Natural killer cell (primary cell): ENCODE measurements at regions not wholly inside any gene's neighbourhood (a gene's known extent, or its start where the extent isn't known, plus 50 kb on each side); places are given as distances from the start of the nearest gene placed in this dataset.
"Not testable (repeated sequence)": the region's sequence is repeated elsewhere in the genome, so short reads cannot be mapped to it uniquely, and the experiment has no call there.

Experiments used
- ATAC-seq, 3 donors: fragments of 150-1000 bp in 2 of 3; fragments of 200-7000 bp in 1 of 3; cut with Tn5 transposase; 1 replicate in 1 of 3; 2 replicates in 2 of 3; pipeline ENCODE4 v1.10.0; 2021; ENCODE audit warnings: mild to moderate bottlenecking in 2 of 3, moderate library complexity in 2 of 3
- DNase-seq, 2 donors: peaks; one replicate each; pipeline versions ENCODE4 v3.0.0 to v3.0.0-alpha.2; 2013 to 2021; ENCODE audit warnings: mixed read lengths in 1 of 2
- H3K27ac ChIP-seq: one replicate; pipeline ENCODE4 v1.5.1; 2013; ENCODE audit warnings: mild to moderate bottlenecking, low read length
- H3K27me3 ChIP-seq: one replicate; pipeline ENCODE4 v1.6.1; 2013; ENCODE audit warnings: low read length; ENCODE audit not compliant: control insufficient read depth, insufficient read depth
- H3K36me3 ChIP-seq: one replicate; pipeline ENCODE4 v1.6.1; 2013; ENCODE audit warnings: low read length; ENCODE audit not compliant: control insufficient read depth, insufficient read depth
- H3K4me1 ChIP-seq: one replicate; pipeline ENCODE4 v1.6.1; 2013; ENCODE audit warnings: low read length; ENCODE audit not compliant: control insufficient read depth, insufficient read depth
- H3K4me3 ChIP-seq: one replicate; pipeline ENCODE4 v1.5.1; 2013; ENCODE audit warnings: low read length
- H3K9me3 ChIP-seq: one replicate; pipeline ENCODE4 v1.6.1; 2013; ENCODE audit warnings: low read length; ENCODE audit not compliant: control insufficient read depth, insufficient read depth
- H3K27ac Mint-ChIP-seq, 2 donors: one replicate each; pipeline ENCODE4 v1.8.0; 2022; ENCODE audit warnings: mild to moderate bottlenecking in 2 of 2, mixed read lengths in 2 of 2, moderate library complexity in 1 of 2
- H3K27me3 Mint-ChIP-seq, 2 donors: one replicate each; pipeline ENCODE4 v1.8.0; 2022; ENCODE audit warnings: low read depth in 2 of 2, mixed read lengths in 2 of 2
- H3K36me3 Mint-ChIP-seq: one replicate; pipeline ENCODE4 v1.8.0; 2022; ENCODE audit warnings: mixed read lengths
- H3K4me1 Mint-ChIP-seq, 2 donors: one replicate each; pipeline ENCODE4 v1.8.0; 2022; ENCODE audit warnings: mixed read lengths in 2 of 2
- H3K4me3 Mint-ChIP-seq: one replicate; pipeline ENCODE4 v1.8.0; 2022; ENCODE audit warnings: mild to moderate bottlenecking, moderate library complexity, mixed read lengths
- H3K9me3 Mint-ChIP-seq, 2 donors: one replicate each; pipeline ENCODE4 v1.8.0; 2022; ENCODE audit warnings: mixed read lengths in 2 of 2
- CTCF ChIP-seq: fragments of 200-600 bp; IDR thresholded peaks from one replicate; pipeline ENCODE4 v1.8.0; 2022; ENCODE audit warnings: antibody characterized with exemption
- WGBS: methylation state at CpG from one replicate; pipeline ENCODE4 v1.1.7; 2013; ENCODE audit warnings: missing lambda C conversion rate; ENCODE audit not compliant: insufficient coverage; 5-methylcytosine and 5-hydroxymethylcytosine counted together
- intact Hi-C: fragments of 100-400 bp; cut with micrococcal nuclease; formaldehyde crosslinking; loops from one replicate; pipeline ENCODE4 v1.14.2; 2022

DNA sequence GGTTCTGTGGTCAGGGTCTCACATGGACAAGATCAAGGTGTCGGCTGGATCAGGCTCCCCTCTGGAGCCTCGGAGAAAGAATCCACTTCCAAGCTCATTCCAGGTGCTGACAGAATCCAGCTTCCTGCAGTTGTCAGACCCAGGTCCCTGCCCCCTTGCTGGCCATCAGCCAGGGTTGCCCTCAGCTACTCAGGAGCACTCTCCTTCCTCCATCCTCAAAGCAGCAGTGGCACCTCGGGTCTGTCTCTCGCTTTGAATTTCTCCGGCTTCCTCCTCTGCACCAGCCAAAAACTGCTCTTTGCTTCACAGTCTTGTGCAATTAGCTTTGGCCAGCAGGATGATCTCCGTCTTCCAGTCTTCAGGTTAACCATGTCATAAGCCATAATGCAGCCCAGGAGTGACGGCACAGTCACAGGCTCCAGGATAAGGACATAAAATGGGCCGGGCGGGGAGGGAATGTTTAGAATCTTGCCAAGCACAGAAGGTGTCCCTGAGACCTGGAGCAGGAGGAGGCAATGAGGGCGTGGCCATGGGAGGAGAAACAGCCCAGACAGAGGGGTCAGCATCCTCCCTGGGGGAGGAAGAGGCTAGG, 79.4 kb upstream of the SLC25A33 start:
- intact Hi-C loops = no loop called here
- Histone ChIP-seq H3K4me3 (no peak overlapping the region), H3K27ac (no peak overlapping the region), H3K36me3 (no peaks in the 10 kb centered on the region), H3K4me1 (no peaks in the 10 kb centered on the region), H3K27me3 (no peaks in the 10 kb centered on the region), H3K9me3 (no peaks in the 10 kb centered on the region)
- ATAC-seq = no peak
- Mint-ChIP-seq H3K27ac (no peak overlapping the region), H3K27me3 (peaks cover 0 to 2% of the 10 kb centered on the region in 2 donors), H3K9me3 (no peaks in the 10 kb centered on the region), H3K4me3 (no peak overlapping the region), H3K4me1 (no peaks in the 10 kb centered on the region), H3K36me3 (no peaks in the 10 kb centered on the region)
- DNase-seq = no peak
- WGBS = 76% methylated on average over 10 of the region's 10 CpGs
- TF ChIP-seq CTCF = no peak

DNA sequence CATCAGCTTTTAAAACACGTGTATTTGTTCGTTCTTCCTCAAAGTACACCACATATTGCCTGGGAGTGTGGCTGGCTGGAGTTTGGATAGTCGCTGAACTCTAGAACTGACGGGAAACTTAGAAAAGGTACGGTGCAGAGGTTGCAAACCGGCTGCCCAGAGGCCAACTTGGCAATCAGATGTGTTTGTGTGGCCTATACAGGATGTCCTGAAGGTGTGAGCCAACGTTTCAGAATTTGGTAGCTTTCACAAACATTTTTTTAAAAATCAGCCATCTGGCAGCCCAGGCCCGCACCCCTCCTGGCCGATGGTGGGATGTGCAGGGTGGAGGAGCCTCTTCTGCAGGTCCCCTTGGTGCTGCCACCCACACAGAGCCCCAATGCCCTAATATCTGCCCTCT, 73.6 kb upstream of the SLC25A33 start:
- TF ChIP-seq CTCF = no peak
- no peaks in the 10 kb centered on the region for H3K4me1 ChIP-seq
- intact Hi-C loops = no loop called here
- 52% methylated on average over 9 of the region's 9 CpGs for WGBS
- H3K27ac Mint-ChIP-seq = no peak overlapping the region
- no peaks in the 10 kb centered on the region for H3K27me3 ChIP-seq
- no peak for ATAC-seq
- H3K36me3 Mint-ChIP-seq = no peaks in the 10 kb centered on the region
- no peak overlapping the region for H3K27ac ChIP-seq
- no peak for DNase-seq
- H3K4me1 Mint-ChIP-seq = no peaks in the 10 kb centered on the region
- no peak overlapping the region for H3K4me3 Mint-ChIP-seq
- no peak overlapping the region for H3K4me3 ChIP-seq
- no peaks in the 10 kb centered on the region for H3K9me3 Mint-ChIP-seq
- peaks cover 11 to 18% of the 10 kb centered on the region in 2 donors for H3K27me3 Mint-ChIP-seq
- H3K9me3 ChIP-seq = no peaks in the 10 kb centered on the region
- H3K36me3 ChIP-seq = no peaks in the 10 kb centered on the region

- ATAC-seq (no peak), DNase-seq (no peak)
- no peak overlapping the region for H3K4me3 Mint-ChIP-seq
- TF ChIP-seq CTCF = no peak
- H3K27ac Mint-ChIP-seq = no peak overlapping the region
- intact Hi-C loops = no loop called here
- H3K27me3 ChIP-seq = no peaks in the 10 kb centered on the region
- 85% methylated on average over 29 of the region's 29 CpGs for WGBS
- H3K9me3 Mint-ChIP-seq = no peaks in the 10 kb centered on the region
- no peaks in the 10 kb centered on the region for H3K4me1 ChIP-seq
- no peak overlapping the region for H3K27ac ChIP-seq
- no peaks in the 10 kb centered on the region for H3K36me3 ChIP-seq
- H3K4me3 ChIP-seq = no peak overlapping the region
- peaks cover 11 to 25% of the 10 kb centered on the region in 2 donors for H3K27me3 Mint-ChIP-seq
- no peaks in the 10 kb centered on the region for H3K36me3 Mint-ChIP-seq
- no peaks in the 10 kb centered on the region for H3K9me3 ChIP-seq
- no peaks in the 10 kb centered on the region for H3K4me1 Mint-ChIP-seq
Measured at GRCh38 chr1:9466780-9467758, 72.2 kb upstream of the SLC25A33 start.

DNA sequence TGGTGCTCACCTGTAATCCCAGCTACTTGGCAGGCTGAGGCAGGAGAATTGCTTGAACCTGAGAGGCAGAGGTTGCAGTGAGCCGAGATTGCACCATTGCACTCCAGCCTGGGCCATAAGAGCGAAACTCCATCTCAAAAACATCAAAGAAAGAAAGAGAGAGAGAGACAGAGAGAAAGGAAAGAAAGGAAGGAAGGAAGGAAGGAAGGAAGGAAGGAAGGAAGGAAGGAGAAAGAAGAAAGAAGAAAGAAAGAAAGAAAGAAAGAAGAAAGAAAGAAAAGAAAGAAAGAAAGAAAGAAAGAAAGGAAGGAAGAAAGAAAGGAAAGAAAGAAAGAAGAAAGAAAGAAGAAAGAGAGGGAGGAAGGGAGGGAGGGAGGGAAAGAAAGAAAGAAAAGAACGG, 69.4 kb upstream of the SLC25A33 start:
- WGBS = 75% methylated on average over 2 of the region's 3 CpGs
- H3K27ac ChIP-seq, H3K4me1 ChIP-seq, H3K36me3 Mint-ChIP-seq, DNase-seq, H3K4me3 Mint-ChIP-seq, H3K4me1 Mint-ChIP-seq, H3K4me3 ChIP-seq, ATAC-seq, H3K27me3 ChIP-seq, H3K27ac Mint-ChIP-seq, intact Hi-C loops, H3K36me3 ChIP-seq, H3K9me3 Mint-ChIP-seq, H3K9me3 ChIP-seq: not testable (repeated sequence)
- peaks cover 11 to 25% of the 10 kb centered on the region in 2 donors for H3K27me3 Mint-ChIP-seq
